ENCODE measurements at regions not wholly inside any gene's neighbourhood (a gene's known extent, or its start where the extent isn't known, plus 50 kb on each side); places are given as distances from the start of the nearest gene placed in this dataset.

DNA sequence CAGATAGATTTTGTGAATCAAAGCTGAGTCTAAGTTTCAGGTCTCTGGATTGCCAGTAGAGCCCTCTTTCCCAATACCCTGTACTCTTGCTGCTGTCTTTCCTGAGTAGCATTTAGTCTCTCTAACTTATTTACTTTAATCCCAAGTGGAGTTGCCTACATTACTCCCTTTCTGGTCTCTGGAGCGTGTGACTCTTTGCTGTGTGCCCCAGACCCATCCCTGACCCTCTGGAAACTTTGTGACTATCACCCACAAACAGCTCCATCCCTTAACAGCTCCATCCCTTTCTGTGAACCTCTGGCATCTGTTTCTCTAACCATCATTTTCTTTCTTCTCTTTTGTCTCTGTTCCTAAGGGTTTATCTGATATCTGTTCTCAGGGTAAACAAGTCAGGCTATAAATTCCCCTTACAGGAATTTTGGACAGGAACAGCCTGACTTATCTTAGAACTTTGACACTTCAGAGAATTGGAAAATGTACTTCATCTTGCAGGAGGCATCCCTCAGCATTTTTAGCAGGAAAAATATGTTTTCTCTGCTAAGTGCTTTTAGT lies 1167.1 kb upstream of the SEMA6A start:
- Histone ChIP-seq H3K27me3 (no peaks in the 10 kb centered on the region), H4K20me1 (ENCODE audit: low read depth) (no peaks in the 10 kb centered on the region), H3K79me2 (ENCODE audit: low read depth) (no peaks in the 10 kb centered on the region), H3K27ac (no peak overlapping the region), H2AFZ (replicated peaks) (no peak overlapping the region), H3K4me2 (no peak overlapping the region), H3K9me3 (ENCODE audit: low read depth) (no peaks in the 10 kb centered on the region), H3K36me3 (no peaks in the 10 kb centered on the region), H3K9ac (no peak overlapping the region), H3K4me1 (no peaks in the 10 kb centered on the region), H3K4me3 (no peak overlapping the region), H3F3A (ENCODE audit: low read depth) (no peaks in the 10 kb centered on the region)
- TF ChIP-seq EZH2phosphoT487 (IDR thresholded peaks at IDR 0.05), result no peak
- TF ChIP-seq, protein P1, sequence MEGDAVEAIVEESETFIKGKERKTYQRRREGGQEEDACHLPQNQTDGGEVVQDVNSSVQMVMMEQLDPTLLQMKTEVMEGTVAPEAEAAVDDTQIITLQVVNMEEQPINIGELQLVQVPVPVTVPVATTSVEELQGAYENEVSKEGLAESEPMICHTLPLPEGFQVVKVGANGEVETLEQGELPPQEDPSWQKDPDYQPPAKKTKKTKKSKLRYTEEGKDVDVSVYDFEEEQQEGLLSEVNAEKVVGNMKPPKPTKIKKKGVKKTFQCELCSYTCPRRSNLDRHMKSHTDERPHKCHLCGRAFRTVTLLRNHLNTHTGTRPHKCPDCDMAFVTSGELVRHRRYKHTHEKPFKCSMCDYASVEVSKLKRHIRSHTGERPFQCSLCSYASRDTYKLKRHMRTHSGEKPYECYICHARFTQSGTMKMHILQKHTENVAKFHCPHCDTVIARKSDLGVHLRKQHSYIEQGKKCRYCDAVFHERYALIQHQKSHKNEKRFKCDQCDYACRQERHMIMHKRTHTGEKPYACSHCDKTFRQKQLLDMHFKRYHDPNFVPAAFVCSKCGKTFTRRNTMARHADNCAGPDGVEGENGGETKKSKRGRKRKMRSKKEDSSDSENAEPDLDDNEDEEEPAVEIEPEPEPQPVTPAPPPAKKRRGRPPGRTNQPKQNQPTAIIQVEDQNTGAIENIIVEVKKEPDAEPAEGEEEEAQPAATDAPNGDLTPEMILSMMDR (IDR thresholded peaks at IDR 0.05), result no peak
- Mint-ChIP-seq H3K27ac (no peak overlapping the region), H3K4me1 (no peaks in the 10 kb centered on the region), H3K9me3 (no peaks in the 10 kb centered on the region), H3K4me3 (no peak overlapping the region), H3K36me3 (no peaks in the 10 kb centered on the region), H3K27me3 (ENCODE audit: insufficient read depth, low read depth) (no peaks in the 10 kb centered on the region)
- no peak for DNase-seq (ENCODE audit: low spot score)

DNA sequence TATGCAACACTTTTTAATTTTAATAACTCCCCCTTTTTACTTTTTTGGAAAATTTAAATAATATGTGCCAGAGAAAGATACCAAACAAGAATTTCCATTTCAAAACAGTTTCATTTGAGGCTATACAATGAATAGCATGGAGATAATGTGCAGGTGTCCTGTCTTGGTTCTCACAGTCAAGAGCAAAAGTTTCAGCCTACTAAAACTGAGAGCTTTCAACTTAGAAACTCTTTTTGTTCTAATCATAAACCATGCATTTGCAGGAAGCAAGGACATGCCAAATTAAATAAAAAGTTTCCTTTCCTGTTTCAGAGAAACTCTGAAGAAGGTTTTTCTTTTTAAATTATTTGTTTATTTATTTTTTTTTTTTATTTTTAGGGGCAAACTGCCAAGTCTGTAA lies 1165.6 kb upstream of the SEMA6A start:
- no peaks in the 10 kb centered on the region for H3K4me1 ChIP-seq
- no peak overlapping the region for H3K4me3 ChIP-seq
- TF ChIP-seq EZH2 (IDR thresholded peaks at IDR 0.05) (no peak), EZH2phosphoT487 (IDR thresholded peaks at IDR 0.05) (no peak)
- TF ChIP-seq, protein P1 (IDR thresholded peaks at IDR 0.05), result no peak
- H3K27ac Mint-ChIP-seq, result no peak overlapping the region
- H3K79me2 ChIP-seq (ENCODE audit: low read depth), result no peaks in the 10 kb centered on the region
- H3K9me3 ChIP-seq (ENCODE audit: low read depth), result no peaks in the 10 kb centered on the region
- no peaks in the 10 kb centered on the region for H3K27me3 ChIP-seq
- H3K36me3 ChIP-seq, result no peaks in the 10 kb centered on the region
- no peaks in the 10 kb centered on the region for H3K36me3 Mint-ChIP-seq
- H3F3A ChIP-seq (ENCODE audit: low read depth), result no peaks in the 10 kb centered on the region
- no peaks in the 10 kb centered on the region for H4K20me1 ChIP-seq (ENCODE audit: low read depth)
- H3K27ac ChIP-seq, result no peak overlapping the region
- no peaks in the 10 kb centered on the region for H3K9me3 Mint-ChIP-seq
- H2AFZ ChIP-seq (replicated peaks), result no peak overlapping the region
- no peaks in the 10 kb centered on the region for H3K4me1 Mint-ChIP-seq
- no peak overlapping the region for H3K4me3 Mint-ChIP-seq
- no peaks in the 10 kb centered on the region for H3K27me3 Mint-ChIP-seq (ENCODE audit: insufficient read depth, low read depth)
- H3K9ac ChIP-seq, result no peak overlapping the region
- H3K4me2 ChIP-seq, result no peak overlapping the region
- no peak for DNase-seq (ENCODE audit: low spot score)

DNA sequence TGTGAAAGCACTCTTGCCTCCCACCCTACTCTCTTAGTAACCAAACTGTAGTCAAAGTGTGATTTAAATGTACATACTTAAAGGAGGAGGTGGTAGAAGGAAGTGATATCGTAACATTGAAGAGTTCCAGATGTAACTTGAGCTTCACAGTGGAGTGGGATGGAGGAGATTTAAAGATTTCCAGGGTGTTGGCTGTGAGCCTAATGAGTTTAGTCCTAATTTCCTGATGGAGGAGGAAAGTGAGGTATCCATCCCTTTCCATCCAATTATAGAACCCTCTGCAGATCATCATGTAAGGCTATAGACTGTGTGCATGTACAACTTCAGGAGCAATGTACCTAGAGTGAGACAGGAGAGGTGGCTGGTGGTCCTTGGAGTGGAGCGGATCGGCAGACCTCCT lies 1163.9 kb upstream of the SEMA6A start:
- Mint-ChIP-seq H3K27ac (no peak overlapping the region), H3K9me3 (no peaks in the 10 kb centered on the region), H3K4me3 (no peak overlapping the region), H3K36me3 (no peaks in the 10 kb centered on the region), H3K4me1 (no peaks in the 10 kb centered on the region), H3K27me3 (ENCODE audit: insufficient read depth, low read depth) (no peaks in the 10 kb centered on the region)
- H2AFZ ChIP-seq (replicated peaks), result no peak overlapping the region
- no peaks in the 10 kb centered on the region for H3K36me3 ChIP-seq
- no peak for DNase-seq (ENCODE audit: low spot score)
- H3K4me3 ChIP-seq, result no peak overlapping the region
- H3K4me2 ChIP-seq, result no peak overlapping the region
- H3K79me2 ChIP-seq (ENCODE audit: low read depth), result no peaks in the 10 kb centered on the region
- no peaks in the 10 kb centered on the region for H3F3A ChIP-seq (ENCODE audit: low read depth)
- no peaks in the 10 kb centered on the region for H4K20me1 ChIP-seq (ENCODE audit: low read depth)
- no peaks in the 10 kb centered on the region for H3K4me1 ChIP-seq
- H3K9me3 ChIP-seq (ENCODE audit: low read depth), result no peaks in the 10 kb centered on the region
- H3K9ac ChIP-seq, result no peak overlapping the region
- H3K27ac ChIP-seq, result no peak overlapping the region
- no peaks in the 10 kb centered on the region for H3K27me3 ChIP-seq
- TF ChIP-seq EZH2phosphoT487 (IDR thresholded peaks at IDR 0.05) (no peak), EZH2 (IDR thresholded peaks at IDR 0.05) (no peak)
- TF ChIP-seq, protein P1 (IDR thresholded peaks at IDR 0.05), result no peak

All from neural progenitor cell (in vitro differentiated cells).